BJ (cell line): ENCODE measurements at regions not wholly inside any gene's neighbourhood (a gene's known extent, or its start where the extent isn't known, plus 50 kb on each side); places are given as distances from the start of the nearest gene placed in this dataset.

Source experiments
- CTCF ChIA-PET: fragments of 350-600 bp; formaldehyde crosslinking; extraction: SDS; loops from one replicate; lab custom pipeline; 2021; ENCODE audit warnings: antibody characterized with exemption, inconsistent platforms; lab: Yijun Ruan, JAX
- POLR2A ChIA-PET: fragments of 300-600 bp; sonication (Branson Sonifier 250); formaldehyde crosslinking; extraction: SDS; loops from one replicate; lab custom pipeline; 2021; ENCODE audit warnings: antibody characterized with exemption; lab: Charles Lee
- DNase-seq: peaks from one replicate; pipeline ENCODE4 v3.0.0-alpha.2; 2011; ENCODE audit warnings: low read depth
- H3K27me3 ChIP-seq: 2 replicates; pipeline ENCODE4 v1.6.0; 2011; ENCODE audit warnings: low read length; ENCODE audit not compliant: control insufficient read depth, insufficient read depth
- H3K36me3 ChIP-seq: 2 replicates; pipeline ENCODE4 v1.5.1; 2011; ENCODE audit warnings: low read length; ENCODE audit not compliant: control insufficient read depth, insufficient read depth
- H3K4me3 ChIP-seq: 2 replicates; pipeline ENCODE4 v1.5.1; 2011; ENCODE audit warnings: low read depth, mild to moderate bottlenecking, control low read depth, low read length
- CTCF ChIP-seq: IDR thresholded peaks from 2 replicates; pipeline ENCODE4 v1.5.1; 2011; ENCODE audit warnings: low read depth, mild to moderate bottlenecking, control low read depth, inconsistent platforms, low read length, moderate library complexity; ENCODE audit not compliant: insufficient read depth

GRCh38 chr1:80827666-80828065, 973.1 kb upstream of the ADGRL2 start:
- Histone ChIP-seq H3K36me3 (no peaks in the 10 kb centered on the region), H3K27me3 (no peaks in the 10 kb centered on the region), H3K4me3 (no peak overlapping the region)
- DNase-seq = no peak
- POLR2A ChIA-PET = no interaction called here
- TF ChIP-seq CTCF = no peak
- CTCF ChIA-PET = no interaction called here

GRCh38 chr1:80825067-80825466, 975.7 kb upstream of the ADGRL2 start:
- no peak for DNase-seq
- TF ChIP-seq CTCF = no peak
- no peaks in the 10 kb centered on the region for H3K27me3 ChIP-seq
- ChIA-PET POLR2A (no interaction called here), CTCF (no interaction called here)
- H3K4me3 ChIP-seq = no peak overlapping the region
- H3K36me3 ChIP-seq = no peaks in the 10 kb centered on the region

- no peak for DNase-seq
- ChIA-PET CTCF (no interaction called here), POLR2A (no interaction called here)
- H3K4me3 ChIP-seq = no peak overlapping the region
- no peaks in the 10 kb centered on the region for H3K36me3 ChIP-seq
- TF ChIP-seq CTCF = no peak
- H3K27me3 ChIP-seq = no peaks in the 10 kb centered on the region
These were observed 982.5 kb upstream of the ADGRL2 start for GRCh38 chr1:80818211-80818610.

- ChIA-PET POLR2A (no interaction called here), CTCF (no interaction called here)
- H3K4me3 ChIP-seq = no peak overlapping the region
These were observed 992.8 kb upstream of the ADGRL2 start for GRCh38 chr1:80807981-80808380.

GRCh38 chr1:80806431-80806830, 994.3 kb upstream of the ADGRL2 start:
- no peaks in the 10 kb centered on the region for H3K36me3 ChIP-seq
- ChIA-PET CTCF (no interaction called here), POLR2A (no interaction called here)
- no peak for TF ChIP-seq CTCF
- no peak overlapping the region for H3K4me3 ChIP-seq
- no peak for DNase-seq
- no peaks in the 10 kb centered on the region for H3K27me3 ChIP-seq

More at GRCh38 chr1:80807981-80808380, 992.8 kb upstream of the ADGRL2 start:
- H3K36me3 ChIP-seq = no peaks in the 10 kb centered on the region
- no peaks in the 10 kb centered on the region for H3K27me3 ChIP-seq
- TF ChIP-seq CTCF = no peak
- no peak for DNase-seq
